Kidney (tissue), 13 donors: ENCODE measurements at regions not wholly inside any gene's neighbourhood (a gene's known extent, or its start where the extent isn't known, plus 50 kb on each side); places are given as distances from the start of the nearest gene placed in this dataset.

Source experiments
- DNase-seq, 5 donors: peaks; one replicate each; pipeline ENCODE4 v3.0.0-alpha.2; 2013 to 2020
- FAIRE-seq: peaks from 2 replicates; lab custom pipeline; 2012; peaks lifted over from hg19 to GRCh38; lab: Jason Lieb, UNC
- H3K27ac ChIP-seq, 2 donors: one replicate each; pipeline ENCODE4 v1.7.0; 2013; ENCODE audit warnings: low read depth in 2 of 2, low read length in 2 of 2, inconsistent platforms in 1 of 2
- H3K27me3 ChIP-seq: one replicate; pipeline ENCODE4 v1.7.1; 2013; ENCODE audit warnings: low read length, inconsistent platforms; ENCODE audit not compliant: control insufficient read depth, insufficient read depth
- H3K36me3 ChIP-seq, 3 donors: one replicate each; pipeline versions ENCODE4 v1.7.0 to v1.7.1; 2013; ENCODE audit warnings: low read length in 3 of 3, control low read depth in 1 of 3, inconsistent platforms in 1 of 3; ENCODE audit not compliant: insufficient read depth in 3 of 3, control insufficient read depth in 2 of 3
- H3K4me1 ChIP-seq, 3 donors: one replicate each; pipeline versions ENCODE4 v1.7.0 to v1.7.1; 2013; ENCODE audit warnings: low read length in 3 of 3, inconsistent platforms in 1 of 3, low read depth in 1 of 3; ENCODE audit not compliant: control insufficient read depth in 2 of 3, insufficient read depth in 2 of 3
- H3K4me3 ChIP-seq, 3 donors: one replicate each; pipeline versions ENCODE4 v1.7.0 to v1.8.1; 2013; ENCODE audit warnings: low read length in 3 of 3, control low read depth in 1 of 3, inconsistent platforms in 1 of 3
- H3K9ac ChIP-seq, 3 donors: one replicate each; pipeline versions ENCODE4 v1.7.0 to v1.7.1; 2013; ENCODE audit warnings: low read length in 3 of 3, control low read depth in 1 of 3, inconsistent platforms in 1 of 3
- H3K9me3 ChIP-seq, 3 donors: one replicate each; pipeline versions ENCODE4 v1.7.0 to v1.7.1; 2013; ENCODE audit warnings: low read length in 3 of 3, control low read depth in 1 of 3, inconsistent platforms in 1 of 3; ENCODE audit not compliant: control insufficient read depth in 2 of 3, insufficient read depth in 1 of 3
- CTCF ChIP-seq: IDR thresholded peaks from 3 replicates; pipeline ENCODE4 v1.5.1; 2012; ENCODE audit warnings: mild to moderate bottlenecking, moderate library complexity, borderline replicate concordance; ENCODE audit not compliant: insufficient read depth; ENCODE audit errors: extremely low read depth
- intact Hi-C: fragments of 100-400 bp; cut with DNase I; formaldehyde crosslinking; loops from one replicate; pipeline ENCODE4 v1.11.1; 2022
- donor health status: control.
- donor health status: control.
- donor health status: control.
- donor health status: control.
- donor health status: control.
- donor health status: DM: yes; HTN: yes; CAD: no.
- donor health status: Normal renal cell carcinoma (clear cell type).

DNA sequence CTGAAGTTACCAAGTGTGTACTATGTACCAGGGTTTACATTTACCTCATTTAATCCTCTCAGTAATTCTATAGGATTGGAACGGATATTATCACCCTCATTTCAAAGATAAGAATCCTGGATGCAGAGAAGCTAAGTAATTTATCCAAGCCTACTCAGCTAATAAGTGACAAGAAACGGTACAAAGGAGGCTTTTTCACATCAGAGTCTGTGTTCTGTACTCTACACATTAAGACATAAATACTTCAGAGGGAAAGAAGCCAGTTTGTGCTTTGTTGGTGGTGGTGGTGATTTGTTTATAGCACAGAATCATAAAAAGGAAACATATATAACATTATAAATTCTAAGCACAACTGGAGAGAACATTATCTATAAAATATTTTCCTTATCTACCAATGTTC lies 88.3 kb upstream of the HMGCLL1 start:
- H3K27me3 ChIP-seq = no peaks in the 10 kb centered on the region
- no peak overlapping the region for H3K4me3 ChIP-seq
- no peak for TF ChIP-seq CTCF
- H3K27ac ChIP-seq = no peak overlapping the region
- no peak overlapping the region for H3K9ac ChIP-seq
- DNase-seq = no peak
- no peaks in the 10 kb centered on the region for H3K4me1 ChIP-seq
- H3K9me3 ChIP-seq = peaks cover 0 to 5% (median 0%) of the 10 kb centered on the region in 3 donors
- FAIRE-seq = no peak
- intact Hi-C loops = no loop called here
- H3K36me3 ChIP-seq = no peaks in the 10 kb centered on the region

GRCh38 chr6:55666606-55667225 lies 87.7 kb upstream of the HMGCLL1 start:
- Histone ChIP-seq H3K4me3 (no peak overlapping the region), H3K27ac (no peak overlapping the region), H3K27me3 (no peaks in the 10 kb centered on the region), H3K36me3 (no peaks in the 10 kb centered on the region), H3K4me1 (no peaks in the 10 kb centered on the region), H3K9ac (no peak overlapping the region), H3K9me3 (peaks cover 0 to 5% (median 0%) of the 10 kb centered on the region in 3 donors)
- no peak for TF ChIP-seq CTCF
- DNase-seq = peak in 1 of 5 donors; percentile 12
- no peak for FAIRE-seq
- intact Hi-C loops = no loop called here

DNA sequence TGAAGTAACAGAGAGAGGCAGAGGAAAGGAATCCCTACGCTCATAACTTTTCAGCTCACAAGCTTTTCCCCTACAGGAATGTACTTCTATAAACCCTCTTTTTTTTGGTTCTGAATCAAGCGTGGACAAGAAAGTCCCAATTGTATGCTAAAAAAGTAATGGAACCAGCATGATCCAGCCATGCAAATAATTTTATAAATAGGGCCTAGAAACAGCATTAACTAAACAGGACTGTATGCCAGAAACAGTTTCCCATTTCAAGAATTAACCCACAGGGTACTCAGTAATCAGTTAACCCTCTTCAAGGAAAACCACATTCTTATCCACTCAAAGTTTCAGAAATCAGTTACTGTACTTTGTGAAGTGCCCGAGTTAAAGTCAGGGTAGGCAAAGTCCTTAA lies 87.0 kb upstream of the HMGCLL1 start:
- Histone ChIP-seq H3K4me3 (no peak overlapping the region), H3K9me3 (peaks cover 0 to 5% (median 0%) of the 10 kb centered on the region in 3 donors), H3K9ac (no peak overlapping the region), H3K27me3 (no peaks in the 10 kb centered on the region), H3K36me3 (no peaks in the 10 kb centered on the region), H3K4me1 (no peaks in the 10 kb centered on the region), H3K27ac (no peak overlapping the region)
- TF ChIP-seq CTCF = no peak
- intact Hi-C loops = no loop called here
- no peak for DNase-seq
- no peak for FAIRE-seq
